Astrocyte (in vitro differentiated cells and primary cell): ENCODE measurements at regions not wholly inside any gene's neighbourhood (a gene's known extent, or its start where the extent isn't known, plus 50 kb on each side); places are given as distances from the start of the nearest gene placed in this dataset.

Experiments used
- EZH2 ChIP-seq: IDR thresholded peaks from 2 replicates; pipeline ENCODE4 v1.6.1; 2012; ENCODE audit warnings: mild to moderate bottlenecking, low read length, inconsistent platforms; ENCODE audit not compliant: insufficient read depth
- TF ChIP-seq, protein P1 (sequence below): IDR thresholded peaks from 2 replicates; pipeline ENCODE4 v1.5.1; 2011; ENCODE audit warnings: low read depth, mild to moderate bottlenecking, inconsistent platforms, low read length, moderate library complexity; ENCODE audit not compliant: insufficient read depth

GRCh38 chr22:48643066-48643731, 1184.5 kb downstream of the BRD1 start:
- TF ChIP-seq, protein P1, sequence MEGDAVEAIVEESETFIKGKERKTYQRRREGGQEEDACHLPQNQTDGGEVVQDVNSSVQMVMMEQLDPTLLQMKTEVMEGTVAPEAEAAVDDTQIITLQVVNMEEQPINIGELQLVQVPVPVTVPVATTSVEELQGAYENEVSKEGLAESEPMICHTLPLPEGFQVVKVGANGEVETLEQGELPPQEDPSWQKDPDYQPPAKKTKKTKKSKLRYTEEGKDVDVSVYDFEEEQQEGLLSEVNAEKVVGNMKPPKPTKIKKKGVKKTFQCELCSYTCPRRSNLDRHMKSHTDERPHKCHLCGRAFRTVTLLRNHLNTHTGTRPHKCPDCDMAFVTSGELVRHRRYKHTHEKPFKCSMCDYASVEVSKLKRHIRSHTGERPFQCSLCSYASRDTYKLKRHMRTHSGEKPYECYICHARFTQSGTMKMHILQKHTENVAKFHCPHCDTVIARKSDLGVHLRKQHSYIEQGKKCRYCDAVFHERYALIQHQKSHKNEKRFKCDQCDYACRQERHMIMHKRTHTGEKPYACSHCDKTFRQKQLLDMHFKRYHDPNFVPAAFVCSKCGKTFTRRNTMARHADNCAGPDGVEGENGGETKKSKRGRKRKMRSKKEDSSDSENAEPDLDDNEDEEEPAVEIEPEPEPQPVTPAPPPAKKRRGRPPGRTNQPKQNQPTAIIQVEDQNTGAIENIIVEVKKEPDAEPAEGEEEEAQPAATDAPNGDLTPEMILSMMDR = no peak
- TF ChIP-seq EZH2 = no peak
